GM19238 (cell line): ENCODE measurements at regions not wholly inside any gene's neighbourhood (a gene's known extent, or its start where the extent isn't known, plus 50 kb on each side); places are given as distances from the start of the nearest gene placed in this dataset.
"Not testable (repeated sequence)": the region's sequence is repeated elsewhere in the genome, so short reads cannot be mapped to it uniquely, and the experiment has no call there.

Experiments
- DNase-seq: peaks from one replicate; pipeline ENCODE4 v3.0.0; 2011; ENCODE audit warnings: low spot score; ENCODE audit not compliant: insufficient read length

DNA sequence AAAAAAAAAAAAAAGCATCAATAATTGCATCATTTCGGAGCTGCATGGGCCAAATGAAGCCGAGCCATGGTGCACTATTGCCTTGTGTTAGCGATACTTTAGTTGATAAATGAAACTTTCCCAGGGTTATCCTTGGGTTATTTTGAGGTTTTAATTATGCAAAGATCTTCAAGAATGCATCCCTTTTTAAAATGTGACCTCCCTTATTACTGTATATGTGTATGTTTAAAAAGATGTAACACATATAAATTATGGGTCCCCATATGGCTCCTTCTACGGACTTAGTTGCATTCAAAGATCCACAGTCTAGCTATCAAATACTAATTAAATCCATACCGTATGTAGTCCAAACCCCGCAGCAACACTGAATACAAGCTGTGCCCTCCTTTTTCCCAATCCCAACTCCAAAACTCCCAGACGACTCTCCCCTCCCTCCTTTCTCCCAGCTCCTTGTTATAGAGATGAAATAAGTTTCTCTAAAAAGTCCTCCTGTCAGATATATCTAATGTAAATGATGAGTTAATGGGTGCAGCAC lies 129.3 kb upstream of the MAP1LC3B2 start:
- DNase-seq: no peak

DNA sequence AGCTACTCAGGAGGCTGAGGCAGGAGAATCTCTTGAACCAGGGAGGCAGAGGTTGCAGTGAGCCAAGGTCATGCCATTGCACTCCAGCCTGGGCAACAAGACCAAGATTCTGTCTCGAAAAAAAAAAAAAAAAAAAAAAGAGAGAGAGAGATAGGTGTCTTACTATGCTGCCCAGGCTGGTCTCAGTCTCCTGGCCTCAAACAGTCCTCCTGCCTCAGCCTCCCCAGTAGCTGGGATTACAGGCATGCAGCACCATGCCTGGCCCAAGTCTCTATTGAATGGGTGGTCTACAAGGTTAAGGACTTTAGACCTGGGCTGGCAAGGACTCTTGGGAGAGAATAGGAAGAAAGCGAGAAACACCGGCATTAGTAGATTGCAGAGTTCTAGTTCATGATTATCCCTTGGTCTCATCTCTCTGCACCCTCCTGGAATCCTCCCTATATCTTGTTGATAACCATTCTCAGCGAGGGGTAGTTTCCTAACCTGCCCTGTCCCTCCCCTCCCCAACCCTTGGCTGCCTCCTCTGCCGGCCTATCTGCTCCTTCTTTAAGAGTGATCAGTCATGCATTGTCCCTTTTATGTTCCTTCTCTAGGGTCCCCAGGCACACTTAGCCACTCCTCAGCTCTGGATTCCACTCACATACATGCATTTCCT lies 128.1 kb upstream of the MAP1LC3B2 start:
- no peak for DNase-seq

DNA sequence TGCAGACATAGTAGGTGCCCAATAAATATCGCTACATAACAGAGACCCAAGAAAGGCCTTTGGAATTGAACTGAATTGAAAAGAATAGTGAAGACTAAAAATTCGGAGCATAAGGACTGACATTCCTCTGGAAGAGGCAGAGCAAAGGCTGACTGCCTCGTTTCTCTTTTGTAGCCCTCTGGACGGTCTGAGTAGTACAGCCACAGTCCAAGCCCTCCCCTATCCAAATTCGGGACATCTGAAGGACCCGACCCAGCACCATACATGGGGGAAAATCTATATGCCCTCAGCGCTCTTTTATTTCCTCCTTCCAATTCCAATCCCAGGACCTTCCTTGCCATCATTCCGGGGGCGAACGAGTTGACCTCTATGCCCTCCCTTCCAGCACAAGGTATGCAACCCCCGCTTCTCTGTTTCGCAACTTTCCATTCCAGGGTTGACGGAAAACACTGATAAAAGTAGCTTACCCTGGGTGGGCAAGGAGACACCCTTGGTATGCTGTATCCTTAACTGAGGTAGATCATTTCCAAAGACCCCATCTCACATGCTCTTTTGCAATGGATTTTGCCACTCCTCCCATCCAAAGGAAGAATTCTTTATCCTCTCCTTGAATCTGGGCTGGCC lies 127.4 kb upstream of the MAP1LC3B2 start:
- no peak for DNase-seq

DNA sequence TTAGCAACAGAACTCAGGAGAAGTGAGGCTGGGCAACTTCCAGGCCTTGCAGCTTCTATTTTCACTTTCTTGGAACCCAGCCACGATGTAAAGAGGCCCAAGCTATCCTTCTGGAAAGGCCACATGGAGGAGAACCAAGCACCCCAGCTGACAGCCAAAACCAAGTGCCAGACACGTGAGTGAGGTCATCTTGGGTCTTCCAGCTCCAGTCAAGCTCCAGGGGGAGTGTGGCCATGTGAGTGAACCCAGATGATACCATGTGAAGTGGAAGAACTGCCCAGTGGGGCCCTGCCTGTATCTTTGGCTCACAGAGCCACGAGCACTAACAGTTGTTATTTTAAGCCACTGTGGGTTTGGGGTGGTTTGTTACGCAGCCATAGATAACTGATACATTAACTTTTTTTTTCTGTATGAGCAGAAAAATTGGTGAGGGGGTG lies 126.8 kb upstream of the MAP1LC3B2 start:
- no peak for DNase-seq

DNA sequence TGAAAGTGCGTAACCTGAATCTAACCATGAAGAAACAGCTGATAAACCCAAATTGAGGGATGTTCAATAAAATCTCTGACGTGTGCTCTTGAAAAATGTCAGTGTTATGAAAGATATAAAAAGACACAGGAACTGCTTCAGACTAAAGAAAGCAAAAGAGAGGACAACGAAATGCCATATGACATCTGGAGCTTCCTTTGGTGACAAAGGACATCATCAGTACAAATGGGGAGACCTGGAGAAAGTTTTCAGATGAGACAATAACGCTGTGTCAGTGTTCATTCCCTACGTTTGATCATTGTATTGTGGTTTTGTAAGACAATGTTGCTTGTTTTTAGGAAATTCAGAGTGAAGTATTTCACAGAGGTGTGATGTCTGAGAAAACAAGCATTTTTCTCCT lies 125.9 kb upstream of the MAP1LC3B2 start:
- no peak for DNase-seq

DNA sequence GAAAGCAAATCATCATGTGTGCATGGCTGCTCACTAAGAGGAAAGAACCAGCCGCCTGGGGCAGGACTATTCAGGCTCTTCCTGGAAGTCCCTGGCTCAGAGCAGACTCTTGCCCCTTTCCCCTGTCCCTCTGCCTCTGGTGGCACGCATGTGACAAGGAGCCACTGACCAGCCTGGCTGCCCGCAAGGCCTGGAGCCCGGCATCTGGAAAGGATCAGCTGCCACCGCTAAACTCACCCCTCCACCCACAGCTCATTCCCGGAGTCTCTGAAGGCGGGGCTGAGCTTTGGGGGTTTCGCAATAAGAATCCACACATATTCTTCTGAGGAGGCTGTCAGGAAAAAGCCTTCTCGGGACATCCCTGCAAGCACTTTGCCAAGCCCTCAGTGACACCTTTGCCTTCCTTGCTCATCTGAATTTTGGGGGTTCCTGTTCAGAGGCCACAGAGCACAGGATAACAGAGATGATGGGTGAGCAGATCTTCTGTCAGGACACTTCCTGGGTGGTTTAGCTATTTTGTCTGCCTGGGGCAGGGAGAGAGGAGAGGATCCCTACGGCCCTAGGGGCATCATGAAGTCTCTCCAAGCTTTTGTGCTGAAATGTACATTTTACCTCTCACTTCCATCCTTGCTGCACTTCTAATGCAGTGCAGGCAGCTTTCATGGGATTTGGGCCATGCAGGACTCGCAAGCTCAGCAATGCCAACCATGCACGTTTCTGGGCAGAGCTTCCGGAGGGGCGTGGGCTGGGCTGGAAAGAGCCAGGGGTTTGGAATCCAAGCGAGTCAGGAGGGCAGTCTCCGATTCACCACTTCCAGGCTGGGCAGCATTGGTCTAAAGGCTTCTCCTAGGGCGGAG lies 124.8 kb upstream of the MAP1LC3B2 start:
- DNase-seq: no peak

DNA sequence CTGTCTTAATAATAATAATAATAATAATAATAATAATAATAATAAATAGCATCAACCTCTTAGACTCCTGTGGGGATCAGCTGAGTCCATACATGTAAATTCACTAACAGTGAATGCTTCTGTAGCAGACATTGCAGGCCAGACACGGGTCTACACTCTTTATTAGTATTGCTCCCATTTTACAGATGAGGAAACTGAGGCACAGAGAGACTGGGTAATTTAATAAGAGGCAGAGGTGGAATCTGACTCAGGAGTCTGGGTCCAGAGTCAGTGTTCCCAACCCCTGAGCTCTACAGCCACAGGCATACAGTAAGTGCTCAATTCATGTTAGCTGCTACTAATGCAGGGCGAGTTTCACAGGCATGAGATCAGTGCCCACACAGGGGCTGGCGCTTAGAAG lies 123.2 kb upstream of the MAP1LC3B2 start:
- DNase-seq: no peak

DNA sequence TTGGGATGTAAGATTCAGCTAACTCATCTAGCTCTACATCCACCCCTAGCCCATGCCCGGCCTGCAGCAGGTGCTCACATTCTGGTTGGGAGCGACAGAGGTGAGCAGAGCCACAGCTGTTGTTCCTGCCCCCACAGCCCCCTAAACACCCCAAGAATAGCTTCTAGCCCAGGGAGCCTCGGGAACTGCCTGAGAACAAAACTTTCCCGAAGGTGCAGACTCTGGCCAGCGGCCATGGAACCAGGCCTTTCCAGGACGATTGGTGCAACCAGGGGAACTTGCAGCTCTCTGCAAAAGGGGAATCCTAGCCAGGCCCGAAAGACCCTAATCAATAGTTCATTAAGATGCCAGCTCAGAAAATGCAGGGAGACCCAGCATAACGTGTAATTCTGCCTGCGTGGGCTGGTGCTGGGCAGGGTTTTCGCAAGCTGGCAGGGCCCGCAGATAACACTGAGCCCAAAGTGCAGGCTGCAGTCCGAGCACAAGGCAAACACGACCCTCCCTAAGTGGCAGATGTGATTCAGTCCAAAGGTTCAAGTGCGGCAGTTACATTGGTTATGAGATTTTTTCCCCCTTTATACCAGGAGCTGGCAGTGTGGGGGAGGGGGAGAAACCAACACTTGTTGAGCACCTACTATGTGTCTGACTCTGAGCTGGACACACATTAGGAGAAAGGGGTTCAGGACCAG lies 122.5 kb upstream of the MAP1LC3B2 start:
- DNase-seq: no peak

DNA sequence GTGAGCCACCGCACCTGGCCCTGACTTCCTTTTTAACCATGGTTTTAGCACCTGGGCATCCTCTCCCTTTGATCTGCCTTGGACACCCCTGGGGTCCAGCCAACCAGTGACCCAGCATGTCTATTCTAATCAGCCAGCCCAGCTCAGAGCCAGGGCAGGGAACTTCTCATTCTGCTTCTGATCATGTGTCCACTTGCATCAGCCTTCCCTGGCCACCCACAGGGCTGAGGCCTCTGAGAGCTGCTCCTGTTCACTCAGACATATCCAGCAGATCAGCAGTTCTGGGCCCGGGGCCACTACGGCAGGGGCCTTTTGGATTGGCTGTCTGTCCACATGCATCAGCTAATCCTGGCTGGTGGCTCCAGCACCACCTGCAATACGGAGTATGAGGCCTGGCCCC lies 117.9 kb upstream of the MAP1LC3B2 start:
- no peak for DNase-seq

DNA sequence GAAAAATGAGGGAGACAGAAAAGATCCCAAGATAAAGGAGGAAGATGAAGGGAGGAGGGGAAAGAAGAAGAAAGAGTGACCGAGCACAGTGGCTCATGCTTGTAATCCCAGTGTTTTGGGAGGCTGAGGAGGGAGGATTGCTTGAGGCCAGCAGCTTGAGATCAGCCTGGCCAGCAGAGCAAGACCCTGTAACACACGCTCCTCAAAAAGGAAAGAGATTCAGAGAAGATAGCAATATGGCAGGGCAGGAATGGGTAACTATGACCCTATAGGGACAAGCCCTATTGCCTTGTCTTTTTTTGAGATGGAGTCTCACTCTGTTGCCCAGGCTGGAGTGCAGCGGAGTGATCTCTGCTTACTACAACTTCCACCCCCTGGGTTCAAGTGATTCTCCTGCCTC lies 116.9 kb upstream of the MAP1LC3B2 start:
- DNase-seq: no peak

DNA sequence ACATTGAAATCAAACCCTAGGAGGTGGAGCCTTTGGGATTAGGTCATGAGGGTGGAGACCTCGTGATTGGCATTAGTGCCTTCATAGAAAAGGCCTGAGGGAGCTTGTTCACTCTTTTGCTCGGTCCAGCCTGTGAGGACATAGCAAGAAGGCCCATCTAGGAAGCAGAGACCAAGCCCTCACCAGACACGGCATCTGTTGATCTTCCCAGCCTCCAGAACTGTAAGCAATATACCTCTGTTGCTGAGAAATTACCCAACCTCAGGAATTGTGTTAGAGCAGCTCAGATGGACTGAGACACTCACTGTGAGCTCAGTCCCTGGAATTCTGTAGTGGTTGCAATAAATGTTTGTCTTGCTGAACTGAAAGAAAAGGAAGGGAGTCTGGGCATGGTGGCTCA lies 116.2 kb upstream of the MAP1LC3B2 start:
- no peak for DNase-seq

DNA sequence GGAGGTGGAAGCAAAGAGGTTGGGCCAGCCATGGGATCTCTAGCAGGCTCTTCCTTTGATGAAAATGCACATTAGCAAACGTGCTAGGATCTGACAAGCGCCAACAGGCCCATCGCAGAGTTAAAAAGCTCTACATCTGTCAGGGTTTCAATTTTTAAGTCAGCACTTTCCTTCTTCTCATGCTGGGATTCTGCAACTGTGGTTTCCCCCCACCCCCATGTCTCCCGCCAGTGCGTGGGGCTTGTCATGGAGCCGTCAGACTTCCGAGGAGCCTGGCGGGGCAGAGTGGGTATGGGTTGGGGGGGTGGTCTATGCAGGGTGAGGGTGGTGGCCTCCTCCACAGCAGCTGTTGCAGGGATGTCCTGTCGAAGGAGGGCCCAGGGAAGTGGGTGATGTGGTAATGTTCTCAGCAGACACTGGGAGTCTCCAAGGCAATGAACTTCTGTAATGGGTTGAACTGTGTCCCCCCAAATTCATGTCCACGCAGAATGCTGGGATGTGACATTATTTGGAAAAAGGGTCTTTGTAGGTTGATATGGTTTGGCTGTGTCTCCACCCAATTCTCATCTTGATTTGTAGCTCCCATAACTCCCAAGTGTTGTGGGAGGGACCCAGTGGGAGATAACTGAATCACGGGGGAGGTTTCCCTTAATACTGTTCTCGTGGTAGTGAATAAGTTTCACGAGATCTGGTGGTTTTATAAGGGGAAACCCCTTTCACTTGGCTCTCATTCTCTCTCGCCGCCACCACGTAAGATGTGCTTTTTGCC lies 115.2 kb upstream of the MAP1LC3B2 start:
- DNase-seq: no peak

DNA sequence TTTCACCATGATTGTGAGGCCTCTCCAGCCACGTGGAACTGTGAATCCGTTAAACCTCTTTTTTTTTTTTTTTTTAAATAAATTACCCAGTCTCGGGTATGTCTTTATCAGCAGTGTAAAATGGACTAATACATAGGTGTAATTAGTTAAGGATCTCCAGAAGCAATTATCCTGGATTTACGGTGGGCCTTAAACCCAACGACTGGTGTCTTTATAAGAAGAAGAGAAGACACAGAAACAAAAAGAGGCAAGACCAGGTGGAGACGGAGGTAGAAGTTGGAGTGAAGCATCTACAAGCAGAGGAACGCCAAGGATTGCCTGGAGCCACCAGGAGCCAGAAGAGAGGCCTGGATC lies 114.6 kb upstream of the MAP1LC3B2 start:
- no peak for DNase-seq

DNA sequence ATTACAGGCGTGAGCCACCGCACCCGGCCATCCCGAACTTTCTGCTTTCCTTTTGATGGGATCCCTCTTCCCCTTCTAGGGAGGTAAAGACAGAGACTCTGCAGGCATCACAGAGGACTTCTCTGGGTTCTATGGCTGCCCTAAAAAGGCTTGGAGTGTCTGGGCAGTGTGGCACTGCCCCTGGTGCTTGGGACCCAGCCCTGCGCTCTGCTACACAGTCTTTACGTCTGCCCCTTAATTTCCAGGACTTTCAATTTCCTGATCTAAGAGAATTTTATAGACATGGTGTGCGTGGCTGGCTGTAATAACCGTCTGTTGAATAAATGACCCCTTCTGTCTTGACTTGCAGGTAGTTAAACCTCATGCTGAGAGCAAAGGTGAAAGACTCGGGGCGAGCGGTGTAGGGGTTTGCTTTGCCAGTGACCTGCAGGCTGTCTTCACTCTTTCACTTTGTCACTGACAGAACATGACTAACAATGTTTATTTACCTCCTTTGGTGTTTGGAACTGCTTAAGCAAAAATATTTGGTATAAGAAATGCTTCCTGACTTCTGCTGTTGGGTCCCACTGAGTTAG lies 110.9 kb upstream of the MAP1LC3B2 start:
- DNase-seq: no peak

DNA sequence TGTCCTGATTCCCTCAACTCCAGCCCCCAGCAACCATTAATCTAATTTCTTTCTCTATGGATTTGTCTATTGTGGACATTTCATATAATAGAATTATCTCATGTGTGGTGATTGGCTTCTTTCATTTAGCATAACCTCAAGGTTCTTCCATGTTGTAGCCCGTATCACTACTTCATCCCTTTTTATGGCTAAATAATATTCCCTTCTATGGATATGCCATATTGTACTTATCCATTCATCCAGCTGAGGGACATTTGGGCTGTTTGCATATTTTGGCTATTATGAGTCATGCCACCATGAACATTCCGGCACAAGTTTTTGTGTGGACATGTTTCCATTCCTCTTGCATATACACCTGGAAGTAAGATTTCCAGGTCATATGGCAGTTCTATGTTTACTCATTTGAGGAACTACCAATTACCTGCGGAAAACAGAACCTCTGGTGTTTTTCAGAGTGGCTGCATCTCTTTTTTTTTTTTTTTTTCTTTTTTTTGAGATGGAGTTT lies 108.7 kb upstream of the MAP1LC3B2 start:
- DNase-seq: no peak

DNA sequence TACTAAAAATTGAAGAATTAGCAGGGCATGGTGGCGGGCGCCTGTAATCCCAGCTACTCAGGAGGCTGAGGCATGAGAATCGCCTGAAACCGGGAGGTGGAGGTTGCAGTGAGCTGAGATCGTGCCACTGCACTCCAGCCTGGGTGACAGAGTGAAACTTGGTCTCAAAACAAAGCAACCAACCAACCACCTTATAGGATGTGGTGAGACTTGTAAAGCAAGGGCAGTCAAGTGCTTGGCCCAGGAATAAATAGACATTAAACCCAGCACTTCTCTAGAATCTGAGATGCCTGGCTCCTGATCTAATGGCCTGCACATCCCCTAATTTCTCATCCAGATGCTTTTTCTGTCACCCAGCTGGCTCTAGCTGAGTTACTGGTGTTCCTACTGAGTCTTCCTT lies 106.2 kb upstream of the MAP1LC3B2 start:
- not testable (repeated sequence) for DNase-seq

DNA sequence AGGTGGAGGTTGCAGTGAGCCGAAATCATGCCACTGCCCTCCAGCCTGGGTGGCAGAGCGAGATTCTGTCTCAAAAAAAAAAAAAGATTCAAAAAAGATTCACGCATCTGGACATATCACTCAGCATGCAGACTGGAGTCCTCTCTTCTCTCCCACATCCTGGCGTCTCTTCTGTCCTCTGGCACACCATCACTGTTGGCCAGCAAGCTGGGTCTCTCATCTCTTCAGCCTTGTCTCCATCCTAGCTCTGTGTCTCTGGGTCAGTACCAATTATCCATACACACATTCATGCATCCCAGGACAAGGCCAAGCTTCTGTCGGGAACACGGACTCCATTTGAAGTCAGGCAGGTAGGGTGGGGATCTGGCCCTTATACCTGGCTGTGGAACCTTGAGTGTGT lies 105.5 kb upstream of the MAP1LC3B2 start:
- DNase-seq: no peak

DNA sequence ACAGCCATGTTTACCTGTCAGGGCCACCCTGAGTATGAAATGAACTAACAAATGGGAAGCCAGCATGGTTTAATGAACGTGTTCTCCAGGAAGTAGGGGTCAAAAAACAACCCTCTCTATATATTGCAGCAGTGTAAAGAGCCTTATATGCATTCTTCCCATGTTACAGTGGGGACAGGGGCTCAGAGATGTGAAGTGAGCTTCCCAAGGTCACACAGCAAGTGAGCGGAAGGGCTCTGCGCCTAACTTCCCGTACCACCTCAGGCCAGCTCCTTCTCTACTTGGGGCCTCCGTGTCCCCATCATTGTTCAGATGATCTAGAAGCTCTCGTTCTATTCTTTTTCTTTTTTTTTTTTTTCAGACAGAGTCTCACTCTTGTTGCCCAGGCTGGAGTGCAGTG lies 105.1 kb upstream of the MAP1LC3B2 start:
- no peak for DNase-seq

DNA sequence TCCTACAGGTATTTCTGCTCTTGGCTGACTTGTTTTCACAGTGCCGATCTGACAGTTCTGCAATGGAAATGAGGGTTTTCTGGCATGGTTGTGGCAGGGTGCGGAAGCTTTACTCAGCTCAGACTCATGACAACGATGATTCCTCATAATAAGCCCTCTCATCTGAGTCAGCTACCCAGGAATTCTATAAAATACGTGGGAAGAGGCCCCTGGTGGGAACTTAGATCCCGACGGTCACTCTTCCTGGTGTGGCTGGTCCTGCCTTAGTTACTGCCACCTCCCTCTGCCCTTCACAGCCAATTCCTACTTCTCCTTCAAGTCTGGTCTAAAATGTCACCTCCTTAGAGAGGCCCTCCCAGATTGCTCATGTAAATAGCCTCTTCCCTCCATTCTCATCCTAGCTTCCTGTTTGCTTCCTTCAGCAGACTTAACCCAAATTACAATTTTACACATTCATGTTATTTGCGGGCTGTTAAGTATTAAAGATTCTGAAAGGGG lies 104.2 kb upstream of the MAP1LC3B2 start:
- no peak for DNase-seq
